GM19397 (cell line): ENCODE measurements at regions not wholly inside any gene's neighbourhood (a gene's known extent, or its start where the extent isn't known, plus 50 kb on each side); places are given as distances from the start of the nearest gene placed in this dataset.

ENCODE experiments used
- ATAC-seq: cut with Tn5 transposase; IDR thresholded peaks from one replicate; pipeline ENCODE4 v1.9.1; 2021; ENCODE audit warnings: mild to moderate bottlenecking, moderate library complexity; ENCODE audit not compliant: unreplicated experiment

DNA sequence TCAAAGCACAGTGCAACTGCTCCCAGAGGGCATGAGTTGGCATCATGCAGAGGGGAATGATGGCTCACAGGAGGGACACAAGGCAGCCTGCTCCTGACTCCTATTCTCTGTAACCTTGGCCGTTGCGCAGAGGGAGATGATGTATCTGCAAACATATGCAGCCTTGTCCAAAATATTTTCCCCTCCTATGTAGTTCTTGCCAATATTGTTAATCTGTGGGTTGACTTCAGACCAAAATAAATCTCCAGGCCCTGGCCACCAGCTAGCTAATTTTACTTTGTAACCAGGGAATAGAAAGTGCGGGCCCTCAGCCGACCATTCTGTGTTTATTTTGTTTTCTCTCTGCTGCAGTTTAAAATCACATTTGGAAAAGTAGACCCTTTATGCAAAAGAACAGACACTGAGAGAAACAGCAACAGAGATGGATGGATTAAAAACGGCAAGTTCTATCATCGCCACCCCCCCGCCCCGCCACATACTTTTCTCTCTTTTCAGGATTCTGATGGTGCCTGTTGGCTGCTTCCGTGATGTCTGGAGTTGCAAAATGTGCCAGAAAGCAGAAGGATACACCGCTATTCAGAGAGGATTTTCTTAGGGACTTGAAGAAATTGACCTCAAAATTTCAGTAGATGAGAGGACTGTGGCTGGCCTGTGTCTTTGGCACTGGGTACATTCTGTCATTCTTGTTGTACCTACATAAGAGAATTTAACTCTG, 185.3 kb upstream of the BCOR start:
- ATAC-seq = no peak

DNA sequence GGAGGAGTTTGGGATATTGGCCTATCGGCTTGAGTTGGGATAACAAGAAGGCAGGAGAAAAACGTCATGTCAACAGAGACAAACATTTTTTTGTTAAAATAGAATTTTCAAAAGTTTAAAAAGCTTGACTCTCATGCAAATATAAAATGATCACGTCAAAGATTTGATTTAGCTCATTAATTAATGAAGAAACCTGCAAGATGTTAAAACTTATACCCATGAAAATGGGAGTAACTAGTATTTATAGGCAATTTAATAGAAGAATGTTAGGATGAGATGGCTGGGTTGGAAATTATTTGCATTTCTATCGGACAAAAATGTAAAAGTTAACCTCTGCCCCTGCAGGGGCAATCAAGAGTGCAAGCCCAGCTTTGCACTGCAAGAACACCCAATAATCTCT, 184.6 kb upstream of the BCOR start:
- no peak for ATAC-seq

DNA sequence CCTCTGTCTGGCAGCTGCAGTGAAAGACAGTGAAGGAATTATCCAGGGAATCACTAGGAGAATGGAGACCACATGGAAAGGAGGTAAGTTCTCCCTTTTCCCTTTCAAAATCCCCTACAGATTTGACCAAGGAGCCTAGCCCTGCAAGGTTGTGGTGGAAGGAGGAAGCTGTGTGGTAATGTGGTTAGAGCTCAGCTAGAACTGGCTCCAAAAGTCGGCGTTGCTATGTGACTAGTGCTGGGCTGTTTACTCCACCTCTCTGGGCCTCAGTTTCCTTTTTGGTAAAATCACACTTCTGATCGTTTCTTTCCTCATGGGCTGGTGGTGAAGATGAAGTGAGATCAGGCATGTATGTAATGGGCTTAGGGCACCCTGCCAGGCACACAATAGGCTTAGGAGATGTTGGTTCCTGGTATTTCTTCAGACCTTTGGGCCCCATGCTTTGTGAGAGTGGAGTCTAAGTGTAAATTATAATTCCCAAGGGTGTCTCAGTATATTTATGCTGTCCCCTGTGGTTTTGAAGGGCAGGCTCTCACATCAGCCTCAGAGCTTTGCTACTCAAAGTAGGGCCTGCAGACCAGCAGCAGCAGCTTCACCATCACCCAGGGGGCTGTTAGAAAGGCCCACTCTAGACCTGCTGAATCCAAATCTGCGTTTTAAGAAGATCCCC, 183.7 kb upstream of the BCOR start:
- no peak for ATAC-seq

DNA sequence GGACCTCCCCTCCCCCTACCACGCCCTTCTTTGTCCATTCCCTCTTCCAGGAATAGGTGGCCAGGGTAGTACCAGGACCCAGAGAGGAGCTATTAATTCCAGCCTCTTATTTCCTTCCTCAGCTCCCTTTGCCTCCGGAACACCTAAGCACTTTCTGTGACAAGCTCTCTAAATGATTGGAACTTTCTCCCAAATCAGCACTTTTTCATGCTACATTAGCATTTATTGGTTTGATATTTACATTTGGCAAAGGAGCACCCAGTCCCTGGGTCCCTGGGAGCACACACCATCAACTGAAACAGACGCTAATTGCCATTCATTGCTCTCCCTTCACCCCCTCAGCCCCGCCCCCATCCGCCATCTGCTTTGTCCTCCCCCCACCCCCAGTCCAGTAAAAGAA, 182.0 kb upstream of the BCOR start:
- no peak for ATAC-seq

- ATAC-seq = no peak
Measured at GRCh38 chrX:40279091-40279430, 181.3 kb upstream of the BCOR start.

DNA sequence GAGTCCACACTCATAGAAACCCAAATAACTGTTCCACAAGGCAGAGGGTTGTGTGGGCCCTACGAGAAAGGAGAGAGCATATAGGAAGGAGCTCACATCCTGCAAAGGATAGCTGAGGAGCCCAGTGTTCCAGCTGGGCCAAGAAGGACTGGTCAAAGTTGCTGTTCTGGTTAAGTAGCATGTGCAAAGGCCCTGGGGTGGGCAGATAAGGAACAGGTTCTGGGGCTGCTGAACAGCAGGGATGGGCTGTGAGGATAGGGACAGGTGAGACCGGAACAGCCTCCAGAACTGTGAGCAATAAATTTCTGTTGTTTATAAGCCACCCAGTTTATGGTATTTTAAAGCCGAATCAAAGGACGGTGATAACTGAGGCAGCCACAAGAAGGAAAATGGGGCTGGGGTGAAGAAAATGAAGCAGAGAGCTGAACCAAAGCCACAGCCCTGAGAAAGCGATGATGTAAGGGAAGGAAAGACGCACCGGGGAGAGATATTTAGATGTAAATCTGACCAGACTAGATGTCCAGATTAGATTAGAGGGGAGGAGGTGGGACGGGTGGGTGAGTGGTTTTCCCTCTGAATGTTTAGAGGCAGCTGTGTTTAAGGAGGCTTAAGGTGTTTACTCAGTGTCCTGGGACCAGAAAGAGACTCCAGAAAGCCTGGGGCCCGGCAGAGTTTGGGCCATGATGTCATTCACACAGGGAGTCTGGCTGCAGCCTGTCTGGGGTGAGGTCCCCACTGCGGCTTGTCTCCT, 180.8 kb upstream of the BCOR start:
- ATAC-seq = no peak

DNA sequence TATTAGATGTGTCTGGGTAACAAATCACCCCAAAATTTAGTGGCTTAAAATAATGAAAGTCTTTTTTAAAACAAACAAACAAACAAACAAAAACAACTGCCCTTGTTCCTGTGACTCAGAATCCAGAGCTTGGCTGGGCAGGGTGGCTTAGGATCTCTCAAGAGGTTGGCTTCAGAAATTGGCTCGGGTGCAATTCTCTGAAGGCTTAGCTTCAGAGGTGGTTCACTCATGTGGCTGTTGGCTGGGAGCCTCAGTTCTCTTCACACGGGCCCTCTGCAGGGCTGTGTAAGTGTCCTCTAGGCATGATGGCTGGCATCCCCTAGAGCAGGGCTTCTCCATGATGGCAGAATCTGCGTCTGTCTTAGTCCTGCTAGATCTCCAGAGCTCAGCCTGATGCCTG, 179.9 kb upstream of the BCOR start:
- ATAC-seq = no peak

DNA sequence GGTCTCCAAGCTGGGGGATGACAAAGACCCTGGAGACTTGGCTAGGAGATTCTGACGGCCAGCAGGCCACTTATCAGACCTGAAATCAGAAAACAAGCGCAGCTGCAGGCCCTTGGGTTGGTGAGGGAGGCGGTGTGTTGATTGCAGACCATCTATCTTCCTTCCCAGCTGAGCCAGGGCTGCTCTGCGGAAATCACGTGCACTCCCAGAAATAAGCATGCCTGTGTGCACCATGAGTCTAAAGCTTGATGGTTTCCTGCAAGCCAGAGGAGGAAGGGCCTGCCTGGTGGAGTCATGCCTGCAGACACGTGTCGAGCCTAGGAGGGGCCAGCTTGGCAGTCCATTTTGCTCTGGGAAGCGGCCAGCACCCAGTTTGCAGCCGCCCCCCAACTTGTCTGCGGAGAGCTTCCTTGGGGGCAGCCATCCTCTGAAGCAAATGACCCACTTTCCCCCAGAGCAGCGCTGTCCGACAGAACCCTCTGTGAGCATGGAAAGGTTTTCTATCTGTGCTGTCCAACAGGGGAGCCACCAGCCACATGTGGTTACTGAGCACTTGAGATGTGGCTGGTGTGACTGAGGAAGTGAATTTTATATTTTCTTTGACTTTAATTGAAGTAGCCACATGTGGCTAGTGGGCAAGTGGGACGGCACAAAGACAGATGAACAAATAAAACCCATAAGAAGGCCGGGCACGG, 175.7 kb upstream of the BCOR start:
- no peak for ATAC-seq

- ATAC-seq = no peak
Measured at GRCh38 chrX:40272776-40273175, 175.0 kb upstream of the BCOR start.

- no peak for ATAC-seq
Measured at GRCh38 chrX:40272141-40272540, 174.4 kb upstream of the BCOR start.

DNA sequence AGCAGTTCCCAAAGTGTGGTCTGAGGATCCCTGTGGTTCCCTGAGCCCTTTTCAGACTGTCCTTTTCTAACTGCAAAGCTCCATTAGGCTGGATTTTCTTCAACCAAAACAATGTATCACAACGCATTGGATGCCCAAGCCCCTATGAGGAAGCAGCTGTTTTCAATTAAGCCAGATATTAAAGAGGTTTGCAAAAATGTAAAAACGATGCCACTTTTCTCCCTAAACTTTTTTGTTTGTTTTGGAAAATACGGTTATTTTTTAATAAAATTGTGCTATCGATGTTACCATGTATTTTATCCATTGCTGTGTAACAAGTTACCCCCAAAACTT, 170.4 kb upstream of the BCOR start:
- no peak for ATAC-seq

GRCh38 chrX:40267334-40268187, 169.8 kb upstream of the BCOR start:
- ATAC-seq = no peak

- ATAC-seq = no peak
Measured at GRCh38 chrX:40266490-40267333, 169.0 kb upstream of the BCOR start.

DNA sequence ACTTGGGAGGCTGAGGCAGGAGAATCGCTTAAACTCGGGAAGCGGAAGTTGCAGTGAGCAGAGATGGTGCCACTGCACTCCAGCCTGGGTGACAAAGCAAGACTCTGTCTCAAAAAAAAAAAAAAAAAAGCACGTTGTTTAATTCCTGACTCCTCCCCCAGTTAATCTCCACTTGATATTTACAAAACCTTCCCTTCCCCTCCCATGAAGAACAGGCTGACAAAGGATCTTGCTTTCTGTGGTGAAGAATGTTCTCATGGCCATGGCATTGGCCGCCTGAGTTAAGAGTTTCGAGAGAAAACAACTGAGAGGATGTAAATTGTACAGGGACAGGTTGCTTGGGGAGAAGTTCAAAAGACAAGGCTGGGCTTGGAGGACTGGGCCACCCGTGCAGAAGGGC, 168.2 kb upstream of the BCOR start:
- no peak for ATAC-seq

DNA sequence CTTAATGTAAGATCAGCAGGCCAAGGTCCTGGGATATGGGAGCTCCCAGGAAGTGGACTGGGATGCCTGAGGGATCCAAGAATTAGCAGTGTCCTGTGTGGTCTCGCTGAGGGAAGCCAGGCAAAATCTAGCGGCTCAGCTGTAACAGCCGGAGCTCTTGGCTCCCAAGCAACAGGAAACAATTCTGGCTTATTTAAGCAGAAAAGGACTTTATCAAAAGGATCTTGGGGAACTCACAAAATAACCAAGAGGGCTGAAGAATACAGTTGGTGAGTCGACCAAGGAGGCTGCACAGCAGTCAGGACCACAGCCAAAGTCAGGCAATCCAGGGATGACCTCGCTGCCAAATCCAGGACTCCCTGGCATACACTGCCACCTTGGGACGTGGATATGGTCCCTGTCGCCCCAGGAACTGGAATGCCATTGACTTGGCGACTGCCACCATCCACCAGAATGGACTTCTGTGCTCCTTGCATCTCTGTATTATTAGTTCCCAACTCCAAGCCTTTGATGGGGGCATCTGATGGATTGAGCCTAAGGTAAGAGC, 165.3 kb upstream of the BCOR start:
- ATAC-seq = no peak

DNA sequence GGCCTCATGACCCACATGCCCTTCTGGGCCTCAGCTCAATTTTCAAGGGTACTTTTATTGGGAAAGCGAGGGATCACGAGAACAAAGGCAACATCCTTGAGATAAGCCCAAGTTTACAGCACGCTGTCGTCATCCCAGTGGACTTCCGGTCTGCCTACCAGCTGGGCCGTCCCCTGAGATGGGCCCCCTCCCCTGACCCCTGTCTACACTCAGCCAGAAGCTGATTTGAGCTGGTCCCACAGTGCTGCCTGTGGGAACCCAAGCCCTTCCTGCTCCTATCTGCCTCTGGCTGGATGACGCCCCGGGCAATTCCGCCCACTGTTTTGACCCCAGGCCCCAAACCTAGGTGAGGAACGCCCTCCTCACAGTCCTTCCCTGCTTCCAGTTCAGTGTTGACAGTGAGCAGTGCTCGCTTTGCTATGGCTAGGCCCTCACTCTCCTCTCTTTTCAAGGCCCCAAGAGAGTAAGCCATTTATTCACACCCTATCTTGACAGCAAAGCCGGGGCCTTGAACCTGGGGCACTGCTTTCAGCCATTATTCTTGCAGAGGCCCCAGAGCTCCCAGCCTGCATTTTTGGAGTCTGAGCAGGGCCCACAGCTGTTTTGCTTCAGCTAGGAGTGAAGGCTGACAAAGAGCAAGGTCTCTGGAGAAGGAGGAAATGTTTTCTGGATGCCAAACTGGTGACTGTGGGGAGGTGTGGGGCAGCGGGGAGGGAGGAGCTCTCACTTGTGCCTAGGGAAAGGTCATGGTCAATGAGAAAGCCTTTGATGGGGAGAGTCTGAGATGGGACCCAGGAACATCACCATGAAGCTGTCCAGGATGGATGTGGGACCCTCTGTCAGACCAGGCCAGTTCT, 164.6 kb upstream of the BCOR start:
- no peak for ATAC-seq

GRCh38 chrX:40261833-40262156, 164.0 kb upstream of the BCOR start:
- ATAC-seq = no peak

DNA sequence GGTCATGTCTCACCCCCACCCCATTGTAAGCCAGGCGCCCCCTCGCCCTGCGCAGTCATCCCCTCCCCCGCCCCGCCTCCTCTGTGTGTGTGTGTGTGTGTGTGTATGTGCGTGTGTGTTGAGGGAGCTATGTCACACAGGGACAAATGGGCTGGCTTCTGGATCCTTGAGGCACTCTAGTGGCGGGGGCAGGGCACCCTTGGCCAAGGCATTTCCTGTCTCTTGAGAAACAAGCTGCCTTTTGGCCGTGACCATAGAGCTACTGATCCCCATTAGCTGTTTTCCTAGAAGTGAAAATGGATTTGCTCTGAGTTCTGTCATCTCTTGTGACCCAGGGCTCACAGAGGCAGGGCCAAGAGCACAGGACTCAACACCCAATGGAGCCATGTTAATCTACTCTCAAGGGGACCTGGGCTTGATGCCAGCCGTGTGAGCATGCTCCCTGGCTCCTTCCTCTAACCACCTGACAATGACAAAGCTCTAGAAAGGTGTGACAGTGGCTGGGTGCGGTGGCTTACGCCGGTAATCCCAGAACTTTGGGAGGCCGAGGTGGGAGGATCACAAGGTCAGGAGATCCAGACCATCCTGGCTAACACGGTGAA, 162.5 kb upstream of the BCOR start:
- ATAC-seq = no peak
